ENCODE measurements at regions not wholly inside any gene's neighbourhood (a gene's known extent, or its start where the extent isn't known, plus 50 kb on each side); places are given as distances from the start of the nearest gene placed in this dataset.

GRCh38 chr15:56844471-56844870, 74.0 kb upstream of the TCF12 start:
- ATAC-seq (no peak), DNase-seq (no peak)
- no peaks in the 10 kb centered on the region for H3K27me3 ChIP-seq
- H3K4me3 ChIP-seq: no peak overlapping the region
- H3K36me3 ChIP-seq: no peaks in the 10 kb centered on the region
- intact Hi-C loops (cut with DNase I): no loop called here
- TF ChIP-seq CTCF (IDR thresholded peaks at IDR 0.05): no peak
- H3K4me1 ChIP-seq: no peaks in the 10 kb centered on the region
- no peaks in the 10 kb centered on the region for H3K9me3 ChIP-seq
- no peak overlapping the region for H3K27ac ChIP-seq

DNA sequence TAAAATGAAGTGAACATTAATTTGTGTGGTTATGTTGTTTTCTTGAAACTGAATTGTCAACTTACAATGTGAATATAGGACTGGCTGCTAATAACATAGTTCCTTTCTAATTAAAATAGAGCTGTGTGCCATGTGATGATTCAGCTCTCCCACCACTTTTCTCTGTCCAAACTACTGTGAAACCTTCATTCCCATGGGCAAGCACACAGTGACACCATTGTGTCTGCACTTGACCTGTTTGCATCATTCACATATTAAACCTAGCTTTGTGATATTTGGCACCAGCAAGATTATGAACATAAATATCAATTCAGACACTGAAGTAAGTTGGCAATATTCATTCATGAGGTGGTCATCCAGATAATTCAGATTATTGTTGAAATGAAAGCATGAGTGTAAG, 78.8 kb upstream of the TCF12 start:
- no peaks in the 10 kb centered on the region for H3K36me3 ChIP-seq
- no peak for ATAC-seq
- H3K4me3 ChIP-seq: no peak overlapping the region
- intact Hi-C loops (cut with DNase I): no loop called here
- TF ChIP-seq CTCF (IDR thresholded peaks at IDR 0.05): no peak
- no peaks in the 10 kb centered on the region for H3K4me1 ChIP-seq
- no peaks in the 10 kb centered on the region for H3K27me3 ChIP-seq
- no peaks in the 10 kb centered on the region for H3K9me3 ChIP-seq
- no peak for DNase-seq
- no peak overlapping the region for H3K27ac ChIP-seq

GRCh38 chr15:56839099-56839498, 79.3 kb upstream of the TCF12 start:
- intact Hi-C loops (cut with DNase I): no loop called here
- Histone ChIP-seq H3K27me3 (no peaks in the 10 kb centered on the region), H3K27ac (no peak overlapping the region), H3K4me1 (no peaks in the 10 kb centered on the region), H3K36me3 (no peaks in the 10 kb centered on the region), H3K9me3 (no peaks in the 10 kb centered on the region), H3K4me3 (no peak overlapping the region)
- ATAC-seq: no peak
- TF ChIP-seq CTCF (IDR thresholded peaks at IDR 0.05): no peak
- no peak for DNase-seq

GRCh38 chr15:56838085-56838484, 80.4 kb upstream of the TCF12 start:
- H3K4me1 ChIP-seq: no peaks in the 10 kb centered on the region
- no peak for TF ChIP-seq CTCF (IDR thresholded peaks at IDR 0.05)
- ATAC-seq: no peak
- H3K27ac ChIP-seq: no peak overlapping the region
- intact Hi-C loops (cut with DNase I): no loop called here
- no peak for DNase-seq
- no peak overlapping the region for H3K4me3 ChIP-seq
- no peaks in the 10 kb centered on the region for H3K9me3 ChIP-seq
- no peaks in the 10 kb centered on the region for H3K27me3 ChIP-seq
- no peaks in the 10 kb centered on the region for H3K36me3 ChIP-seq

GRCh38 chr15:56837273-56837672, 81.2 kb upstream of the TCF12 start:
- DNase-seq (no peak), ATAC-seq (no peak)
- no peak for TF ChIP-seq CTCF (IDR thresholded peaks at IDR 0.05)
- Histone ChIP-seq H3K27me3 (no peaks in the 10 kb centered on the region), H3K4me3 (no peak overlapping the region), H3K9me3 (no peaks in the 10 kb centered on the region), H3K4me1 (peaks cover 0 to 2% of the 10 kb centered on the region in 2 donors), H3K36me3 (no peaks in the 10 kb centered on the region), H3K27ac (no peak overlapping the region)
- intact Hi-C loops (cut with DNase I): no loop called here
